Testis (tissue), 2 donors: ENCODE measurements at regions not wholly inside any gene's neighbourhood (a gene's known extent, or its start where the extent isn't known, plus 50 kb on each side); places are given as distances from the start of the nearest gene placed in this dataset.

Experiments
- POLR2A ChIP-seq: fragments of 450-650 bp; IDR thresholded peaks from one replicate; pipeline ENCODE4 v1.6.1; 2017; ENCODE audit warnings: antibody characterized with exemption, mild to moderate bottlenecking, moderate library complexity
- TF ChIP-seq, protein P1 (sequence below), 3 experiments: fragments of 450-650 bp in 2 of 3; fragments of 200-600 bp in 1 of 3; sonication (generic) in 1 of 3; IDR thresholded peaks; one replicate each; pipeline ENCODE4 v1.5.1; 2016 to 2019; ENCODE audit warnings: antibody characterized with exemption in 3 of 3, mild to moderate bottlenecking in 2 of 3, moderate library complexity in 1 of 3

DNA sequence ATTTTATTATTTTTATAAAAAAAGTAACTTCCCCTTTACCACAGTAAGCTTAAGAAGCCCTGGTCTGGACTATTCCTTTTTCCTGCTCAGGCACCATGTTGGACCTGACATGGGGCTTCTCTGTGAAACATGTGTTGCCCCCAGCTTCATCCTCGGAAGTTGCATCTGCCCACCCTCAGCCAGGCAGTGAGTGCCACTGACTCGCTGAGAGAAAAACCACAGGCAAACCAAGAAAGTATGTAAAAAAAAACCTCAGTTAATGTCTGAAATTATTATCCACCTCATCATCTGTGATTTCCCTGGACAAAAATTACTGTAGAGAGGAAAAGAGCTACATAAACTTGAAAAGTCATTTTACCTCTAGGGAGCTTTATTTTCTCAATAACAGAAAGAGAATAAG, 109.9 kb upstream of the MCHR2 start:
- no peak for TF ChIP-seq POLR2A
- TF ChIP-seq, protein P1, sequence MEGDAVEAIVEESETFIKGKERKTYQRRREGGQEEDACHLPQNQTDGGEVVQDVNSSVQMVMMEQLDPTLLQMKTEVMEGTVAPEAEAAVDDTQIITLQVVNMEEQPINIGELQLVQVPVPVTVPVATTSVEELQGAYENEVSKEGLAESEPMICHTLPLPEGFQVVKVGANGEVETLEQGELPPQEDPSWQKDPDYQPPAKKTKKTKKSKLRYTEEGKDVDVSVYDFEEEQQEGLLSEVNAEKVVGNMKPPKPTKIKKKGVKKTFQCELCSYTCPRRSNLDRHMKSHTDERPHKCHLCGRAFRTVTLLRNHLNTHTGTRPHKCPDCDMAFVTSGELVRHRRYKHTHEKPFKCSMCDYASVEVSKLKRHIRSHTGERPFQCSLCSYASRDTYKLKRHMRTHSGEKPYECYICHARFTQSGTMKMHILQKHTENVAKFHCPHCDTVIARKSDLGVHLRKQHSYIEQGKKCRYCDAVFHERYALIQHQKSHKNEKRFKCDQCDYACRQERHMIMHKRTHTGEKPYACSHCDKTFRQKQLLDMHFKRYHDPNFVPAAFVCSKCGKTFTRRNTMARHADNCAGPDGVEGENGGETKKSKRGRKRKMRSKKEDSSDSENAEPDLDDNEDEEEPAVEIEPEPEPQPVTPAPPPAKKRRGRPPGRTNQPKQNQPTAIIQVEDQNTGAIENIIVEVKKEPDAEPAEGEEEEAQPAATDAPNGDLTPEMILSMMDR (IDR thresholded peaks at IDR 0.05) = no peak
